ENCODE measurements at regions not wholly inside any gene's neighbourhood (a gene's known extent, or its start where the extent isn't known, plus 50 kb on each side); places are given as distances from the start of the nearest gene placed in this dataset.

DNA sequence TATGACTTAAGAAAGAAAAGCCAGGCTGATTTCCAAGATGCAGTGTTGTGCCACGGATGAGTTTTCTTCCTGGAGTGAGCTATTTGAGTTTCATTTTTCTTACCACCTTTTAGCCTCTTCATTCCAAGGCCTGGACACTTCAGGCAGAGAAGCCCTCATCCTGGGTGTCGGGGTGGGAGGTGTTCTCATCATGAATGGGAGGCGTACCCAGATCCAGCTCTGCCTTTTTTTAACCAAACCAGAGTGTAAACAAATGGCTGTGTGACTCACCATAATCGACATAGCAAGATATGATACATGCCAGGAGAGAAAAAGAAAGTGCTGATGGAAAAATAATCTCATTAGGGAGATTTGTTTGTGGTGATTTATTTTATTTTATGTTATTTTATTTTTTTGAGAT is 79.9 kb downstream of the ARF6 start:
- TF ChIP-seq, protein P1, sequence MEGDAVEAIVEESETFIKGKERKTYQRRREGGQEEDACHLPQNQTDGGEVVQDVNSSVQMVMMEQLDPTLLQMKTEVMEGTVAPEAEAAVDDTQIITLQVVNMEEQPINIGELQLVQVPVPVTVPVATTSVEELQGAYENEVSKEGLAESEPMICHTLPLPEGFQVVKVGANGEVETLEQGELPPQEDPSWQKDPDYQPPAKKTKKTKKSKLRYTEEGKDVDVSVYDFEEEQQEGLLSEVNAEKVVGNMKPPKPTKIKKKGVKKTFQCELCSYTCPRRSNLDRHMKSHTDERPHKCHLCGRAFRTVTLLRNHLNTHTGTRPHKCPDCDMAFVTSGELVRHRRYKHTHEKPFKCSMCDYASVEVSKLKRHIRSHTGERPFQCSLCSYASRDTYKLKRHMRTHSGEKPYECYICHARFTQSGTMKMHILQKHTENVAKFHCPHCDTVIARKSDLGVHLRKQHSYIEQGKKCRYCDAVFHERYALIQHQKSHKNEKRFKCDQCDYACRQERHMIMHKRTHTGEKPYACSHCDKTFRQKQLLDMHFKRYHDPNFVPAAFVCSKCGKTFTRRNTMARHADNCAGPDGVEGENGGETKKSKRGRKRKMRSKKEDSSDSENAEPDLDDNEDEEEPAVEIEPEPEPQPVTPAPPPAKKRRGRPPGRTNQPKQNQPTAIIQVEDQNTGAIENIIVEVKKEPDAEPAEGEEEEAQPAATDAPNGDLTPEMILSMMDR (IDR thresholded peaks at IDR 0.05) = no peak
- no peak for TF ChIP-seq POLR2A (IDR thresholded peaks at IDR 0.05)

Data from lower leg skin (tissue), 3 donors.